Upper lobe of left lung (tissue), 6 donors: ENCODE measurements at regions not wholly inside any gene's neighbourhood (a gene's known extent, or its start where the extent isn't known, plus 50 kb on each side); places are given as distances from the start of the nearest gene placed in this dataset.

Experiments
- ATAC-seq, 2 donors: fragments of 200-7000 bp; cut with Tn5 transposase; one replicate each; pipeline ENCODE4 v1.9.1; 2022; ENCODE audit warnings: mild to moderate bottlenecking in 2 of 2, moderate library complexity in 2 of 2; ENCODE audit not compliant: low FRiP score in 2 of 2
- DNase-seq, 2 donors: peaks; one replicate each; pipeline ENCODE4 v3.0.0-alpha.2; 2019 to 2020
- H3K27ac ChIP-seq, 4 donors: fragments of 200-600 bp; sonication (generic); one replicate each; pipeline ENCODE4 v1.5.1; 2016 to 2019
- H3K27me3 ChIP-seq, 4 donors: fragments of 200-600 bp; sonication (generic); one replicate each; pipeline ENCODE4 v1.5.1; 2017 to 2019
- H3K36me3 ChIP-seq, 4 donors: fragments of 200-600 bp; sonication (generic); one replicate each; pipeline ENCODE4 v1.5.1; 2016 to 2019
- H3K4me1 ChIP-seq, 4 donors: fragments of 200-600 bp; sonication (generic); one replicate each; pipeline ENCODE4 v1.5.1; 2018 to 2019
- H3K4me3 ChIP-seq, 4 donors: fragments of 200-600 bp; sonication (generic); one replicate each; pipeline ENCODE4 v1.5.1; 2017 to 2019; ENCODE audit warnings: mild to moderate bottlenecking in 2 of 4, moderate library complexity in 1 of 4
- H3K9me3 ChIP-seq, 4 donors: fragments of 200-600 bp; sonication (generic); one replicate each; pipeline ENCODE4 v1.5.1; 2018 to 2019
- CTCF ChIP-seq, 6 experiments: fragments of 450-650 bp in 4 of 6; fragments of 200-600 bp in 2 of 6; sonication (generic) in 2 of 6; IDR thresholded peaks; one replicate each; pipeline ENCODE4 v1.5.1; 2016 to 2019; ENCODE audit warnings: antibody characterized with exemption in 6 of 6
- EP300 ChIP-seq, 4 donors: sonication (generic); formaldehyde crosslinking; IDR thresholded peaks; one replicate each; pipeline ENCODE4 v1.5.1; 2017; ENCODE audit warnings: antibody characterized with exemption in 4 of 4, control low read depth in 2 of 4
- POLR2A ChIP-seq, 4 donors: fragments of 450-650 bp; IDR thresholded peaks; one replicate each; pipeline ENCODE4 v1.5.1; 2016 to 2017; ENCODE audit warnings: antibody characterized with exemption in 4 of 4, mild to moderate bottlenecking in 2 of 4
- POLR2AphosphoS5 ChIP-seq, 2 donors: sonication (generic); formaldehyde crosslinking; IDR thresholded peaks; one replicate each; pipeline ENCODE4 v1.5.1; 2017; ENCODE audit warnings: antibody characterized with exemption in 2 of 2
- WGBS, 2 donors: methylation state at CpG; one replicate each; pipeline ENCODE4 v1.1.5; 2017 to 2018; 5-methylcytosine and 5-hydroxymethylcytosine counted together
- donor health status: DM: no; HTN: no; CAD: no; lungs with moderate emphysema.
- donor health status: DM: no; HTN: yes; CAD: no; lungs with severe emphysema.

- no peaks in the 10 kb centered on the region for H3K9me3 ChIP-seq
- no peak overlapping the region for H3K4me3 ChIP-seq
- H3K4me1 ChIP-seq = no peaks in the 10 kb centered on the region
- DNase-seq = peak in 1 of 2 donors; percentile 13
- TF ChIP-seq POLR2AphosphoS5 (IDR thresholded peaks at IDR 0.05) = no peak
- TF ChIP-seq CTCF (IDR thresholded peaks at IDR 0.05) = no peak
- TF ChIP-seq POLR2A (IDR thresholded peaks at IDR 0.05) = no peak
- TF ChIP-seq EP300 (IDR thresholded peaks at IDR 0.05) = no peak
- no peaks in the 10 kb centered on the region for H3K36me3 ChIP-seq
- no peak overlapping the region for H3K27ac ChIP-seq
- no peaks in the 10 kb centered on the region for H3K27me3 ChIP-seq
- WGBS, 2 donors = 90 to 94% methylated on average over 9 of the region's 9 CpGs
- no peak for ATAC-seq
These were observed 326.5 kb upstream of the KLHL29 start for GRCh38 chr2:23058435-23058834.

GRCh38 chr2:23065210-23065609, 319.8 kb upstream of the KLHL29 start:
- no peak overlapping the region for H3K27ac ChIP-seq
- no peaks in the 10 kb centered on the region for H3K36me3 ChIP-seq
- no peak for DNase-seq
- TF ChIP-seq POLR2AphosphoS5 (IDR thresholded peaks at IDR 0.05) (no peak), EP300 (IDR thresholded peaks at IDR 0.05) (peak in 1 of 4 donors; percentile 10), POLR2A (IDR thresholded peaks at IDR 0.05) (no peak)
- no peaks in the 10 kb centered on the region for H3K9me3 ChIP-seq
- no peak overlapping the region for H3K4me3 ChIP-seq
- H3K27me3 ChIP-seq = no peaks in the 10 kb centered on the region
- H3K4me1 ChIP-seq = no peaks in the 10 kb centered on the region
- ATAC-seq = peak in 1 of 2 donors; percentile 42
- 71 to 75% methylated on average over 4 of the region's 4 CpGs for WGBS, 2 donors

GRCh38 chr2:23065936-23066335, 319.0 kb upstream of the KLHL29 start:
- Histone ChIP-seq H3K36me3 (no peaks in the 10 kb centered on the region), H3K27ac (no peak overlapping the region), H3K4me3 (no peak overlapping the region), H3K9me3 (no peaks in the 10 kb centered on the region), H3K27me3 (no peaks in the 10 kb centered on the region), H3K4me1 (no peaks in the 10 kb centered on the region)
- no peak for TF ChIP-seq POLR2A (IDR thresholded peaks at IDR 0.05)
- no peak for TF ChIP-seq EP300 (IDR thresholded peaks at IDR 0.05)
- no peak for DNase-seq
- 64 to 75% methylated on average over 5 to 8 of the region's 8 CpGs for WGBS, 2 donors
- no peak for ATAC-seq

GRCh38 chr2:23066686-23067085, 318.3 kb upstream of the KLHL29 start:
- Histone ChIP-seq H3K4me1 (no peaks in the 10 kb centered on the region), H3K9me3 (no peaks in the 10 kb centered on the region), H3K27ac (no peak overlapping the region), H3K4me3 (no peak overlapping the region), H3K27me3 (no peaks in the 10 kb centered on the region), H3K36me3 (no peaks in the 10 kb centered on the region)
- ATAC-seq = no peak
- DNase-seq = no peak
- WGBS, 2 donors = 75 to 78% methylated on average over 3 of the region's 3 CpGs
- no peak for TF ChIP-seq POLR2AphosphoS5 (IDR thresholded peaks at IDR 0.05)

GRCh38 chr2:23069156-23069555, 315.8 kb upstream of the KLHL29 start:
- TF ChIP-seq CTCF (IDR thresholded peaks at IDR 0.05) = no peak
- no peaks in the 10 kb centered on the region for H3K9me3 ChIP-seq
- no peaks in the 10 kb centered on the region for H3K27me3 ChIP-seq
- H3K36me3 ChIP-seq = no peaks in the 10 kb centered on the region
- H3K27ac ChIP-seq = no peak overlapping the region
- DNase-seq (no peak), ATAC-seq (no peak)
- no peaks in the 10 kb centered on the region for H3K4me1 ChIP-seq
- 95 to 96% methylated on average over 2 to 3 of the region's 3 CpGs for WGBS, 2 donors
- no peak overlapping the region for H3K4me3 ChIP-seq

GRCh38 chr2:23069923-23070322, 315.1 kb upstream of the KLHL29 start:
- TF ChIP-seq CTCF (IDR thresholded peaks at IDR 0.05) = no peak
- TF ChIP-seq EP300 (IDR thresholded peaks at IDR 0.05) = no peak
- no peak for TF ChIP-seq POLR2A (IDR thresholded peaks at IDR 0.05)
- TF ChIP-seq POLR2AphosphoS5 (IDR thresholded peaks at IDR 0.05) = no peak
- Histone ChIP-seq H3K4me1 (no peaks in the 10 kb centered on the region), H3K27me3 (no peaks in the 10 kb centered on the region), H3K9me3 (no peaks in the 10 kb centered on the region), H3K4me3 (no peak overlapping the region), H3K36me3 (no peaks in the 10 kb centered on the region), H3K27ac (no peak overlapping the region)
- no peak for DNase-seq
- 22 to 27% methylated on average over 3 of the region's 3 CpGs for WGBS, 2 donors
- ATAC-seq = no peak
